ENCODE measurements at regions not wholly inside any gene's neighbourhood (a gene's known extent, or its start where the extent isn't known, plus 50 kb on each side); places are given as distances from the start of the nearest gene placed in this dataset.

GRCh38 chr5:111676926-111677415 is 80.0 kb downstream of the NREP start:
- DNase-seq (no peak), ATAC-seq (no peak)

- ATAC-seq: no peak
- no peak for DNase-seq
Observed at GRCh38 chr5:111676466-111676865, 80.5 kb downstream of the NREP start.

GRCh38 chr5:111675201-111675934 is 81.6 kb downstream of the NREP start:
- ATAC-seq: no peak
- no peak for DNase-seq

GRCh38 chr5:111673891-111674626 is 82.9 kb downstream of the NREP start:
- no peak for DNase-seq
- no peak for ATAC-seq

GRCh38 chr5:111672099-111672498 is 84.9 kb downstream of the NREP start:
- DNase-seq: no peak
- no peak for ATAC-seq

GRCh38 chr5:111670826-111671492 is 86.0 kb downstream of the NREP start:
- no peak for DNase-seq

GRCh38 chr5:111668477-111669414 is 88.2 kb downstream of the NREP start:
- ATAC-seq (no peak), DNase-seq (no peak)

More at GRCh38 chr5:111670826-111671492, 86.0 kb downstream of the NREP start:
- ATAC-seq: no peak

GRCh38 chr5:111667128-111667736 is 89.8 kb downstream of the NREP start:
- ATAC-seq: no peak
- no peak for DNase-seq

GRCh38 chr5:111656580-111656979 is 100.4 kb downstream of the NREP start:
- DNase-seq (no peak), ATAC-seq (no peak)

GRCh38 chr5:111655169-111655924 is 101.6 kb downstream of the NREP start:
- no peak for ATAC-seq
- DNase-seq: no peak

GRCh38 chr5:111653408-111653807 is 103.6 kb downstream of the NREP start:
- DNase-seq: no peak
- ATAC-seq: no peak

- ATAC-seq (no peak), DNase-seq (no peak)
Observed at GRCh38 chr5:111649516-111649915, 107.5 kb downstream of the NREP start.

GRCh38 chr5:111645303-111645838 is 111.6 kb downstream of the NREP start:
- DNase-seq: no peak
- ATAC-seq: no peak

GRCh38 chr5:111643499-111643898 is 113.5 kb downstream of the NREP start:
- ATAC-seq (no peak), DNase-seq (no peak)

GRCh38 chr5:111641533-111642233 is 115.3 kb downstream of the NREP start:
- ATAC-seq: no peak

GRCh38 chr5:111639912-111640311 is 117.1 kb downstream of the NREP start:
- ATAC-seq: no peak
- no peak for DNase-seq

More at GRCh38 chr5:111641533-111642233, 115.3 kb downstream of the NREP start:
- no peak for DNase-seq

GRCh38 chr5:111636736-111637135 is 120.3 kb downstream of the NREP start:
- no peak for DNase-seq

GRCh38 chr5:111635916-111636570 is 121.0 kb downstream of the NREP start:
- ATAC-seq (no peak), DNase-seq (no peak)

More at GRCh38 chr5:111636736-111637135, 120.3 kb downstream of the NREP start:
- ATAC-seq: no peak
